ENCODE measurements at regions not wholly inside any gene's neighbourhood (a gene's known extent, or its start where the extent isn't known, plus 50 kb on each side); places are given as distances from the start of the nearest gene placed in this dataset.

DNA sequence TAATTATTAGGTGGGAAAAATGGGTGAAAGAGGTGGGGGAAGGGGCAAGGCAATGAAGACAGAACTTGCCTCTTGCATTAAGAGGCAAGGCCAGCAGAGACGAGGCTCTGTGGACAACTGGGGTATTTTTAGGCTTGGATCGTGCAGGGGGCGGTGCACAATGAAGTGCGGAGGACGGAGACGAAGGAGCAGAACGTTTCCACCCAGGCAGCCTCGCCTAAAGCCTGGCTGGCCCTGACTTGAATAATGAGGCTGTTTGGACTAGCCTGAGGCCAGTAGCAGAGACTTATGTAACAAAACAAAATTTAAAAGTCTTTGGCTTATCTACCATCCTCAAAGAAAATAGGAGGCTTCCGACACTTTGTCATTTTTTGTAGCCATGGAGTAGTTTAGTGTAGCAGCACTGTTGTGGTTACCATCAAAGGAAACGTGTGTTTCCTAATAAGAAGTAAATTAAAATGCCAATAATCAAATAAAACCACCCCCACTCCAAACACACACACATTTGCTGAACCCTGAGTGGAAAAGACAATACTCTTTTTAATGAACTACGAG lies 370.0 kb upstream of the CNR1 start:
- no peak overlapping the region for H3K4me2 ChIP-seq (ENCODE audit: low read length)
- TF ChIP-seq, protein P1, sequence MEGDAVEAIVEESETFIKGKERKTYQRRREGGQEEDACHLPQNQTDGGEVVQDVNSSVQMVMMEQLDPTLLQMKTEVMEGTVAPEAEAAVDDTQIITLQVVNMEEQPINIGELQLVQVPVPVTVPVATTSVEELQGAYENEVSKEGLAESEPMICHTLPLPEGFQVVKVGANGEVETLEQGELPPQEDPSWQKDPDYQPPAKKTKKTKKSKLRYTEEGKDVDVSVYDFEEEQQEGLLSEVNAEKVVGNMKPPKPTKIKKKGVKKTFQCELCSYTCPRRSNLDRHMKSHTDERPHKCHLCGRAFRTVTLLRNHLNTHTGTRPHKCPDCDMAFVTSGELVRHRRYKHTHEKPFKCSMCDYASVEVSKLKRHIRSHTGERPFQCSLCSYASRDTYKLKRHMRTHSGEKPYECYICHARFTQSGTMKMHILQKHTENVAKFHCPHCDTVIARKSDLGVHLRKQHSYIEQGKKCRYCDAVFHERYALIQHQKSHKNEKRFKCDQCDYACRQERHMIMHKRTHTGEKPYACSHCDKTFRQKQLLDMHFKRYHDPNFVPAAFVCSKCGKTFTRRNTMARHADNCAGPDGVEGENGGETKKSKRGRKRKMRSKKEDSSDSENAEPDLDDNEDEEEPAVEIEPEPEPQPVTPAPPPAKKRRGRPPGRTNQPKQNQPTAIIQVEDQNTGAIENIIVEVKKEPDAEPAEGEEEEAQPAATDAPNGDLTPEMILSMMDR (IDR thresholded peaks at IDR 0.05) = no peak
- no peaks in the 10 kb centered on the region for H3K9me3 ChIP-seq (ENCODE audit: control insufficient read depth, low read length)
- H3K27ac ChIP-seq = no peak overlapping the region
- no peak overlapping the region for H3K4me3 ChIP-seq (ENCODE audit: low read depth, low read length)
- no peak overlapping the region for H2AFZ ChIP-seq
- no peaks in the 10 kb centered on the region for H3K27me3 ChIP-seq (ENCODE audit: control insufficient read depth, insufficient read depth, low read length)
- H3K9ac ChIP-seq = no peak overlapping the region
- H3K79me2 ChIP-seq = no peaks in the 10 kb centered on the region
- no peaks in the 10 kb centered on the region for H3K36me3 ChIP-seq (ENCODE audit: control insufficient read depth, insufficient read depth, low read length)
- H3K4me1 ChIP-seq = no peaks in the 10 kb centered on the region

DNA sequence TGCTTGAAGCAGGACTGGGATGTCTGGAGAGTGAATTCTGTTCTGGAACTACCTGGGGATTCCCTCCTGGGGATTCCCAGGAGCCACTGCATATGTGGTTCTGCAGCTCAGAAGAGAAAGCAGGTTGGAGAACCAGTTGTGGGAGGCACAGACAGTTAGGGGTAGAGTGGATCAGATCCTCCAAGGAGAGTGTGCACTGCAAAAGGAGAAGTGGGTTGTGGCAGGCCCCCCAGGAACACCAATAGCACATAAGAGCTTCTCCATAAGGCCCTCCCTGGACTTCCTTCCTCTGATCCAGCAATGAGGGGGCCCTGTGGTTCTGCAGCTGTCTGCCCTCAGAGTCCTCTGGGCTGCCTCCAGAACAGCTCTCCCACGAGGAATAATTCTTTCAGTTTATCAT lies 369.2 kb upstream of the CNR1 start:
- Histone ChIP-seq H3K4me1 (no peaks in the 10 kb centered on the region), H3K9ac (no peak overlapping the region), H3K4me3 (ENCODE audit: low read depth, low read length) (no peak overlapping the region), H2AFZ (no peak overlapping the region), H3K9me3 (ENCODE audit: control insufficient read depth, low read length) (no peaks in the 10 kb centered on the region), H3K4me2 (ENCODE audit: low read length) (no peak overlapping the region), H3K36me3 (ENCODE audit: control insufficient read depth, insufficient read depth, low read length) (no peaks in the 10 kb centered on the region), H3K27ac (no peak overlapping the region), H3K27me3 (ENCODE audit: control insufficient read depth, insufficient read depth, low read length) (no peaks in the 10 kb centered on the region), H3K79me2 (no peaks in the 10 kb centered on the region)
- TF ChIP-seq, protein P1 (IDR thresholded peaks at IDR 0.05) = no peak

DNA sequence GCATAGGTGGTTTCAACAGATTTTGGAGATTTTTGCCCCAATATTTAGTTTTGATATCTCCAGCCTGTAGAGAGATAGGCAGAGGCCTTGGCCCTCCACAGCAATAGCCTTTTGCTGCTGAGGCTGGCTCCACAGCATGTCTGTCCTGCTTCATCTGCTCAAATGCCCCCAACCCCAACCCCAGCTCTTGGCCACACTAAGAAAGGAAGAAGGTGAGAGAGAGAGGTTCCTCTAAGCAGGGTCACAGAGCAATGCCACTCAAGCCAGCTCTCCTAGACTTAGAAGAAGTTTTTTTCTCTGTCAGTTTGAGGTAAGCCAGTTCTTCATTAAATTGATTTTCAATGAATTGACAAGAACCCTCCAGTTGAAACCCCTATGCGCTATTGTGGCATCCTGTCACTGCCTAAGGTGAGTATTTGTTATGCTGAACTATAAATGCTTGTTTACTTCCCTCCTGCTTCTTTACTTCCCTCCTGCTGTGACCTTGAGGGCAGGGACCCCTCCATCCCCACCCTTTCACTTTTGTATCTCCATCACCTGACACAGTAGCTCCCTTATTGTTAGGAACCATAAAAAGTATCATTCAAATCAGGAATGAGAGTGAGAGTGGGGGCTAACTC lies 366.2 kb upstream of the CNR1 start:
- H3K4me3 ChIP-seq (ENCODE audit: low read depth, low read length) = no peak overlapping the region
- no peak overlapping the region for H3K4me2 ChIP-seq (ENCODE audit: low read length)
- H3K36me3 ChIP-seq (ENCODE audit: control insufficient read depth, insufficient read depth, low read length) = no peaks in the 10 kb centered on the region
- no peak overlapping the region for H3K27ac ChIP-seq
- no peaks in the 10 kb centered on the region for H3K4me1 ChIP-seq
- no peak overlapping the region for H2AFZ ChIP-seq
- no peaks in the 10 kb centered on the region for H3K9me3 ChIP-seq (ENCODE audit: control insufficient read depth, low read length)
- no peak overlapping the region for H3K9ac ChIP-seq
- H3K27me3 ChIP-seq (ENCODE audit: control insufficient read depth, insufficient read depth, low read length) = no peaks in the 10 kb centered on the region
- H3K79me2 ChIP-seq = no peaks in the 10 kb centered on the region
- TF ChIP-seq, protein P1 (IDR thresholded peaks at IDR 0.05) = no peak

DNA sequence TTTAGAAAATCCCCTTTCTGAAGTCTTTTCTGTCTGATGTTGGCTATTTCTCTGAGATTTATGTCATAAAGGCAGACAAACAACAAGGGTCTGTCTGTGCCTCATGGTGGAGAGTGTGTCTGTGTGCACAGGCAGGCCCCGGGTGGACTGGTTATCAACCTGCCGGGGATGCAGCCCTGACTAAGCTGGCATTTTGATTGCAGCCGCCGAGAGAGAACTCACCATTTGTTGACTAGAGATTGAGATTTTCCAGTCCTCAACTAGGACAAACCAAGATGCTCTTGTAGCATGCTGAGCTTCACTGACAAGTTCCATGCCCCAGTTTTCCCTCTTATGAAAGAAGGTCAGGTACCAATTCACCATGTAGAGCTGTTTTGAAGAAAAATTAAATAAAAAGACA lies 363.6 kb upstream of the CNR1 start:
- H3K4me3 ChIP-seq (ENCODE audit: low read depth, low read length) = no peak overlapping the region
- no peak overlapping the region for H3K4me2 ChIP-seq (ENCODE audit: low read length)
- TF ChIP-seq, protein P1 (IDR thresholded peaks at IDR 0.05) = no peak
- no peak overlapping the region for H3K9ac ChIP-seq
- H3K27me3 ChIP-seq (ENCODE audit: control insufficient read depth, insufficient read depth, low read length) = no peaks in the 10 kb centered on the region
- no peaks in the 10 kb centered on the region for H3K79me2 ChIP-seq
- H3K4me1 ChIP-seq = no peaks in the 10 kb centered on the region
- H3K9me3 ChIP-seq (ENCODE audit: control insufficient read depth, low read length) = no peaks in the 10 kb centered on the region
- no peak overlapping the region for H3K27ac ChIP-seq
- no peak overlapping the region for H2AFZ ChIP-seq
- no peaks in the 10 kb centered on the region for H3K36me3 ChIP-seq (ENCODE audit: control insufficient read depth, insufficient read depth, low read length)

DNA sequence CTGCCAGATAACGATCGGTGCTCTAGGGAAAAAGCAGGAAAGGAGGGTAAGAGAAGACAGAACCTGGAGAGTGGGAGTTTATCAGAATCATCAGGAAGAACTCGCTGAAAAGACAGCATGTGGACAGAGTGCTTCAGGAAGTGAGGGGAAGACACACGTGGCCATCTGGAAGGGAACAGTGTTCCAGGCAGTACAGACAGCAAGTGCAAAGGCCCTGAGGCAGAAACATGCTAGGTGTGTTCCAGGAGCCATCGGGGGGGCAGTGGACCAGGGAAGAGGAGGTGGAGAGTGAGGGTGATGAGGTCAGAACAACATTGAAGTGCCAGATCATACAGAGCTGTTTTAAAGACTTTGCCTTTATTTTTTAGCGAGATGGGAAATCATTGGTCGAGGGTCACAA lies 354.3 kb upstream of the CNR1 start:
- Histone ChIP-seq H3K4me1 (no peaks in the 10 kb centered on the region), H3K27ac (no peak overlapping the region), H3K79me2 (no peaks in the 10 kb centered on the region), H3K9ac (no peak overlapping the region), H2AFZ (no peak overlapping the region), H3K4me2 (ENCODE audit: low read length) (no peak overlapping the region), H3K9me3 (ENCODE audit: control insufficient read depth, low read length) (no peaks in the 10 kb centered on the region), H3K4me3 (ENCODE audit: low read depth, low read length) (no peak overlapping the region), H3K27me3 (ENCODE audit: control insufficient read depth, insufficient read depth, low read length) (no peaks in the 10 kb centered on the region), H3K36me3 (ENCODE audit: control insufficient read depth, insufficient read depth, low read length) (no peaks in the 10 kb centered on the region)
- TF ChIP-seq, protein P1 (IDR thresholded peaks at IDR 0.05) = no peak
